T-helper 2 cell treated with Interferon-gamma antibody and Interleukin-4, amounts not matched to agents 100 ng/mL and 5 ng/mL, for 36 hours (primary cell): ENCODE measurements at regions not wholly inside any gene's neighbourhood (a gene's known extent, or its start where the extent isn't known, plus 50 kb on each side); places are given as distances from the start of the nearest gene placed in this dataset.

ENCODE experiments used
- intact Hi-C: fragments of 100-400 bp; cut with micrococcal nuclease; formaldehyde crosslinking; loops from one replicate; pipeline ENCODE4 v1.15.1; 2023

GRCh38 chr7:371119-371778, 81.3 kb downstream of the FOXL3 start:
- intact Hi-C loops, result no loop called here

- intact Hi-C loops, result no loop called here
Measured at GRCh38 chr7:371779-372545, 82.0 kb downstream of the FOXL3 start.

- intact Hi-C loops, result no loop called here
Measured at GRCh38 chr7:372546-372931, 82.6 kb downstream of the FOXL3 start.

GRCh38 chr7:372932-373791, 83.2 kb downstream of the FOXL3 start:
- intact Hi-C loops, result no loop called here

GRCh38 chr7:373818-374705, 84.1 kb downstream of the FOXL3 start:
- intact Hi-C loops, result no loop called here

GRCh38 chr7:374706-375311, 84.8 kb downstream of the FOXL3 start:
- intact Hi-C loops, result no loop called here

GRCh38 chr7:375321-375831, 85.4 kb downstream of the FOXL3 start:
- intact Hi-C loops, result no loop called here

- intact Hi-C loops, result no loop called here
Measured at GRCh38 chr7:375901-376305, 85.9 kb downstream of the FOXL3 start.

GRCh38 chr7:376306-377079, 86.5 kb downstream of the FOXL3 start:
- intact Hi-C loops, result no loop called here

- intact Hi-C loops, result no loop called here
Measured at GRCh38 chr7:377080-378040, 87.4 kb downstream of the FOXL3 start.

GRCh38 chr7:378041-378420, 88.1 kb downstream of the FOXL3 start:
- intact Hi-C loops, result no loop called here

- intact Hi-C loops, result no loop called here
Measured at GRCh38 chr7:378551-379455, 88.8 kb downstream of the FOXL3 start.

DNA sequence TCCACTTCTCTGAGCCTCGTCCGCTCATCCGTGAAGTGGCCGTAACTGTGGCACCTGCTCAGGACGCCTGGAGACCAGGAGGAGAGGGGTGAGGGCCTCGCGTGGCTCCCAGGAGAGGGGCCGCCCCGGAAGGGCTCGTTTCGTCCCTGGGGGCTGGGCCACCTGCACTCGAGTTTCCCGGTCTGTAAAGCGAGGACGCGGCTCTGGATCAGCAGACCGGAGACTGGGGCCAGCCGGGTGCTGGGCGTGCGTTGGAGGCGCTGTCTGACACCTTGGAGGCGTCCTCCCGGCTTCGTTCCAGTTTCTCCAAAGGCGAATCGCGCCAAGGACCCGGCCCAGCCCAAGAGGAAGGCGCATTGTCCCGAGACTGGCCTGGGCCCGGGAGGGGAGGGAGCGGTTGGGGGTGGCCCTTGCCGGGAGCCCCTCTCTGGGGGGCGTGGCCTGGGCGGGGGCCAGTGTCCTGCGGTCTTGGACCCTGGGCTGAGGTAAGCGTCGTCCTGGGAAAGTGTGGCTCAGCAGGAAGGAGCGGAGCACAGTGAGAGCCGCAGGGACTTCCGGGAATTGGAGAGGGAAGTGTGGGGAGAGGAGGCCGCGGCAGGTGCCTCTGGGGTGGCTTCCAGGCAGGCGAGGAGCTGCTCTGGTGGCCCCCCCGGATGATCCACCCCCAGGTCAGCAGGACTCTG, 89.6 kb downstream of the FOXL3 start:
- intact Hi-C loops, result no loop called here

- intact Hi-C loops, result no loop called here
Measured at GRCh38 chr7:380139-380485, 90.1 kb downstream of the FOXL3 start.

- intact Hi-C loops, result no loop called here
Measured at GRCh38 chr7:380711-381210, 90.8 kb downstream of the FOXL3 start.

DNA sequence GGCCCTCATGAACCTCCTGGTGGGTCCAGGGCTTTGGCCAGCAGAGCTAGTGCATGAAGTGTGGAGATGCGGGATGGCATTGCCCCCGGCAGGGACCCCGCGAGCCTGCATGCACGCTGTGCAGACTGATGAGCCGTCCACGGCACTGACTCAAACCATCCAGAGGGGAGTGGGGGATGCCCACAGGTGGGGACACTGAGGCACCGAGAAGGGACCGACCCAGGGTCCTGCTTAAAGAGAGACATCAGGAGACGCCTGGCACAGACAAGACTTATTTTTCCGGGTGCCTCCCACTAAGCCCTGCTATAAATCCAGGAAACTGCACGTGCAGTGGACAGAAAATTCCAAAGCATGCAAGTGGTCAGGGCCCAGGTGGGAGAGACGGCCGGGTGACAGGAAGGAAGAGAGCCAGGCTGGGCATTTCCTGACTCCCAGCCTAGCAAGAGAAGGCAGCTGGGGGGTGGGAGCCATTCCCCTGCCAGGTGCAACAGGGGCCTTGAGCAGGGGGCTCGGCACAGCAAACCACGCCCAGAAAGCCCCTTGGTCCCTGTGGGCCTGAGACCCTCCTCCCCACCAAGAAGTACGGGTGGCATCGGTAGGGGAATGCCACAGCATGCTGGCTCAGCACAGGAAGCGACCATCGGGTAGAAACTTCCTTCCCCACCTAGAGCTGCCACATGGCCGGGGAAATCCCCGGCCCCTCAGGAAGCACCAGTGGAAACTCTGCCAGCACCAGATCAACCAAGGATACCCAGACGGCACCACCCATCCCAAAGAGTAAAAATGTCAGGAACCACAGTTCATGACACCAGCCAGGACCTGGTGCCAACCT, 91.5 kb downstream of the FOXL3 start:
- intact Hi-C loops, result no loop called here
